Pancreas (tissue), 10 donors: ENCODE measurements at regions not wholly inside any gene's neighbourhood (a gene's known extent, or its start where the extent isn't known, plus 50 kb on each side); places are given as distances from the start of the nearest gene placed in this dataset.
"Not testable (repeated sequence)": the region's sequence is repeated elsewhere in the genome, so short reads cannot be mapped to it uniquely, and the experiment has no call there.

ENCODE experiments used
- ATAC-seq, 4 donors: fragments of 200-7000 bp; cut with Tn5 transposase; one replicate each; pipeline versions ENCODE4 v1.8.0 to v1.9.1; 2020; ENCODE audit warnings: mild to moderate bottlenecking in 4 of 4, moderate library complexity in 4 of 4
- DNase-seq, 6 donors: peaks; one replicate each; pipeline ENCODE4 v3.0.0-alpha.2; 2020
- FAIRE-seq: peaks from 2 replicates; lab custom pipeline; 2012; peaks lifted over from hg19 to GRCh38; lab: Jason Lieb, UNC
- H3K27ac ChIP-seq, 4 donors: fragments of 200-600 bp; sonication (generic); 1 replicate in 3 of 4; 2 replicates in 1 of 4; pipeline versions ENCODE4 v1.5.0 to v1.8.0; 2020
- H3K27me3 ChIP-seq, 4 donors: fragments of 200-600 bp; one replicate each; pipeline ENCODE4 v1.8.0; 2021
- H3K36me3 ChIP-seq, 3 donors: fragments of 200-600 bp; sonication (generic) in 1 of 3; one replicate each; pipeline versions ENCODE4 v1.5.0 to v1.8.0; 2020 to 2021
- H3K4me1 ChIP-seq, 3 donors: fragments of 200-600 bp; one replicate each; pipeline ENCODE4 v1.8.0; 2021
- H3K4me3 ChIP-seq, 4 donors: fragments of 200-600 bp; sonication (generic) in 2 of 4; one replicate each; pipeline versions ENCODE4 v1.5.0 to v1.8.0; 2020 to 2021
- H3K9me3 ChIP-seq, 4 donors: fragments of 200-600 bp; one replicate each; pipeline ENCODE4 v1.8.0; 2021
- CTCF ChIP-seq, 4 donors: fragments of 200-600 bp; sonication (generic) in 3 of 4; IDR thresholded peaks; one replicate each; pipeline versions ENCODE4 v1.5.0 to v1.8.0; 2021; ENCODE audit warnings: antibody characterized with exemption in 4 of 4
- WGBS, 2 donors: extraction: QIAGEN DNeasy Blood & Tissue Kit; methylation state at CpG; one replicate each; pipeline ENCODE4 v1.1.7; 2013; 5-methylcytosine and 5-hydroxymethylcytosine counted together
- intact Hi-C, 3 donors: fragments of 100-400 bp; cut with DNase I; formaldehyde crosslinking; loops; one replicate each; pipeline versions ENCODE4 v1.11.1 to v1.14.2; 2022
- donor health status: healthy with polysubstance abuse.
- donor health status: DM: no; HTN: no; CAD: no; lungs with moderate emphysema.
- donor health status: DM: no; HTN: no; CAD: no.
- donor health status: control.
- donor health status: control.
- donor health status: Bipolar disorder and iron deficiency.
- donor health status: DM: yes; HTN: yes; CAD: no.
- donor health status: DM: no; HTN: no; CAD: no.
- donor health status: DM: no; HTN: no; CAD: no.
- donor health status: DM: yes; HTN: yes; CAD: no.

DNA sequence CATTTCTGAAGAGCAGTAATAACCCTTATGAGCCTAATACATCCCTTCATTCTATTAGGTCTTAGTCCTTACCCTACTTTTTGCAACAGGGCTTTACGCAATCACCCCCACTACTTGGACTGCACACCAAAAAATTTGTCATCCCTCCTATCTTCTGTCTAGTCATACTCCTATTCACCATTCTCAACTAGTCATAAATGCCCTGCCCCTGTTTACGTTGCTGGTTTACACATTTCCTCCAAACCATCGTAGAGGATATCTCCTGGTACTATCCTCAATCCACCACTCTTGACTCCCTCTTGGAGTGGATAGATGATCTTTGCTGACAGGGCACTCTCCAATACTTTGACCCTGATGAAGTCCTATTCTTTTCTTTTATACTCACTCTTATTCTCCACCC is 98.2 kb upstream of the CCNG1 start:
- DNase-seq: no peak
- Histone ChIP-seq H3K27me3 (no peaks in the 10 kb centered on the region), H3K9me3 (no peaks in the 10 kb centered on the region), H3K4me1 (no peaks in the 10 kb centered on the region), H3K36me3 (no peaks in the 10 kb centered on the region), H3K27ac (no peak overlapping the region), H3K4me3 (no peak overlapping the region)
- no peak for ATAC-seq
- intact Hi-C loops: no loop called here
- no peak for TF ChIP-seq CTCF (IDR thresholded peaks at IDR 0.05)
- FAIRE-seq: no peak
- WGBS, 2 donors: 54 to 69% methylated on average over 3 of the region's 3 CpGs

GRCh38 chr5:163340378-163340777 is 97.0 kb upstream of the CCNG1 start:
- WGBS, 2 donors: 93 to 96% methylated on average over 6 of the region's 6 CpGs
- ATAC-seq: not testable (repeated sequence)

DNA sequence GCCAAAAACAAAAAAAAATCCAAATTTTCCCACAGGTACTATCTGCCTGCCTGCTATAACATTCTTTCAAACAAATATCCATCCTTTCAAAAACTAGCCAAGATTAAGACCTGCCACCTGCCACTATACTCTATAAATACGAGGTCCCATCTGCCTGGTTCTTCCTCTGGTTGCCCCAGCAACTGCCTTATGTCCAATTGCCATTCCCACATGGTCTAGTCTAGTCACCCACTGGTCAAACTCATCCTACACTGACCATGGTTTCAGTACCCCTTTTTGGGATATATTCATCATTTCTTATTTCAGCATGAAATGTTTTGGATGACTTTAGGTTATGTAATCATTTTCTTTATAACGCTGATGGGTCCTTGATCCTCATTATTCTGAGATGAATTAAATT is 95.1 kb upstream of the CCNG1 start:
- no peaks in the 10 kb centered on the region for H3K4me1 ChIP-seq
- DNase-seq: no peak
- no peak overlapping the region for H3K27ac ChIP-seq
- TF ChIP-seq CTCF (IDR thresholded peaks at IDR 0.05): no peak
- intact Hi-C loops: no loop called here
- H3K9me3 ChIP-seq: no peaks in the 10 kb centered on the region
- no peak overlapping the region for H3K4me3 ChIP-seq
- WGBS, 2 donors: 58 to 60% methylated on average over 2 of the region's 2 CpGs
- H3K36me3 ChIP-seq: no peaks in the 10 kb centered on the region
- H3K27me3 ChIP-seq: no peaks in the 10 kb centered on the region
- FAIRE-seq: no peak
- ATAC-seq: no peak

More at GRCh38 chr5:163340378-163340777, 97.0 kb upstream of the CCNG1 start:
- H3K4me3 ChIP-seq, H3K9me3 ChIP-seq, H3K36me3 ChIP-seq, DNase-seq, H3K27me3 ChIP-seq, H3K27ac ChIP-seq, H3K4me1 ChIP-seq, intact Hi-C loops, FAIRE-seq: not testable (repeated sequence)

- no peaks in the 10 kb centered on the region for H3K36me3 ChIP-seq
- WGBS, 2 donors: 42 to 55% methylated on average over 3 of the region's 3 CpGs
- intact Hi-C loops: no loop called here
- no peaks in the 10 kb centered on the region for H3K4me1 ChIP-seq
- H3K27me3 ChIP-seq: no peaks in the 10 kb centered on the region
- ATAC-seq: no peak
- FAIRE-seq: no peak
- H3K9me3 ChIP-seq: no peaks in the 10 kb centered on the region
- no peak for DNase-seq
- H3K4me3 ChIP-seq: no peak overlapping the region
- no peak overlapping the region for H3K27ac ChIP-seq
- TF ChIP-seq CTCF (IDR thresholded peaks at IDR 0.05): no peak
Measured at GRCh38 chr5:163345216-163345615, 92.2 kb upstream of the CCNG1 start.

DNA sequence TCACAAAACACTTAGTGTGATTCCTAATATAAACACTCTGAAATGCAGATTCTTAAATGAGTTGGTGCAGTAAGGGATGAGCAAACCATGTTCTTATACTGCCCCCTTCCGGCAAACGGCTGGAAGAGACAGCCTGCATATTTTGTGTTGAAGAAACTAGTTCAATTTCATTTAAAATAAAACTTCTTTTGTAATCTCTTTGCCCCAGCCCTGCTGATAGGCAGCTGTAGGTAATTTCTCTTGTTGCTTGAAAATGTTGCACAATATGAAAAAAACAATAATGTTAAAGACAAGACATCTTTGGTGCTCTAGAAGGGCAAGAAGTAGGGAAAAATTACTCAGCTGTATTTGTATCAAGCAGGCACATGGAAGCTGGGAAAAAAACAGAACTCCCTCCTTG is 89.7 kb upstream of the CCNG1 start:
- Histone ChIP-seq H3K4me3 (no peak overlapping the region), H3K27ac (no peak overlapping the region), H3K4me1 (no peaks in the 10 kb centered on the region), H3K36me3 (no peaks in the 10 kb centered on the region), H3K27me3 (no peaks in the 10 kb centered on the region), H3K9me3 (no peaks in the 10 kb centered on the region)
- 0 to 1% methylated on average over 2 of the region's 2 CpGs for WGBS, 2 donors
- intact Hi-C loops: no loop called here
- FAIRE-seq: no peak
- peak in 3 of 6 donors; percentile 25 to 51 (median 31) for DNase-seq
- ATAC-seq: peak in 3 of 4 donors; percentile 75 to 77 (median 76)
- peak; percentile 44 to 72 (median 62) for TF ChIP-seq CTCF (IDR thresholded peaks at IDR 0.05)
